ENCODE measurements at regions not wholly inside any gene's neighbourhood (a gene's known extent, or its start where the extent isn't known, plus 50 kb on each side); places are given as distances from the start of the nearest gene placed in this dataset.
"Not testable (repeated sequence)": the region's sequence is repeated elsewhere in the genome, so short reads cannot be mapped to it uniquely, and the experiment has no call there.

GRCh38 chr20:5480824-5481600, 129.8 kb downstream of the GPCPD1 start:
- no peak for FAIRE-seq
- no peak for DNase-seq (ENCODE audit: low read depth in 1 of 2, low spot score in 1 of 2)
- CTCF ChIA-PET: interaction anchor here (1.3 kb wide), 1 partner anchor 47 kb away, joined by 5 read pairs; no protein-coding TSS in a partner anchor

GRCh38 chr20:5474646-5475550, 135.9 kb downstream of the GPCPD1 start:
- no peak for FAIRE-seq
- POLR2A ChIA-PET: no interaction called here
- Histone ChIP-seq H3K4me2 (no peak overlapping the region), H3K27ac (no peak overlapping the region), H3K4me3 (no peak overlapping the region), H3K4me1 (no peaks in the 10 kb centered on the region), H3K9me3 (no peaks in the 10 kb centered on the region)
- CTCF ChIA-PET: interaction anchor here (0.6 kb wide), 1 partner anchor 609 kb away, joined by 3 read pairs; no protein-coding TSS in a partner anchor
- peak; percentile 46 for TF ChIP-seq MAFK (IDR thresholded peaks at IDR 0.05; ENCODE audit: partially characterized antibody)
- TF ChIP-seq JUNB (IDR thresholded peaks at IDR 0.05): no peak
- no peak for TF ChIP-seq MAZ (IDR thresholded peaks at IDR 0.05; ENCODE audit: borderline replicate concordance, low read depth, low read length)
- 0 out of 2 replicates have a peak, but pooled peaks have one; percentile 15 for TF ChIP-seq NFE2L2 (conservative IDR thresholded peaks at IDR 0.05; ENCODE audit: low read length)
- TF ChIP-seq CTCF (IDR thresholded peaks at IDR 0.05): no peak
- no peak for TF ChIP-seq CHD2 (IDR thresholded peaks at IDR 0.05; ENCODE audit: low read length, partially characterized antibody)
- no peak for ATAC-seq
- WGBS (ENCODE audit: missing lambda C conversion rate): 79% methylated on average over 9 of the region's 9 CpGs
- DNase-seq (ENCODE audit: low read depth in 1 of 2, low spot score in 1 of 2): no peak

More at GRCh38 chr20:5480824-5481600, 129.8 kb downstream of the GPCPD1 start:
- POLR2A ChIA-PET: no interaction called here
- no peak overlapping the region for H3K4me2 ChIP-seq
- no peaks in the 10 kb centered on the region for H3K4me1 ChIP-seq
- 67% methylated on average over 6 of the region's 6 CpGs for WGBS (ENCODE audit: missing lambda C conversion rate)
- no peak overlapping the region for H3K4me3 ChIP-seq
- H3K9me3 ChIP-seq: no peaks in the 10 kb centered on the region
- no peak for TF ChIP-seq CBX8 (IDR thresholded peaks at IDR 0.05)
- peak; percentile 90 for TF ChIP-seq RFX5 (IDR thresholded peaks at IDR 0.05)
- ATAC-seq: no peak; a peak in 1 of 6 replicates
- H3K27ac ChIP-seq: no peak overlapping the region

- POLR2A ChIA-PET; H3K4me1 ChIP-seq; H3K9me3 ChIP-seq; CTCF ChIA-PET; DNase-seq (ENCODE audit: low read depth in 1 of 2, low spot score in 1 of 2); H3K27ac ChIP-seq; ATAC-seq; H3K4me2 ChIP-seq; H3K4me3 ChIP-seq: not testable (repeated sequence)
- peak; percentile 96 for FAIRE-seq
- 91% methylated on average over 4 of the region's 10 CpGs for WGBS (ENCODE audit: missing lambda C conversion rate)
These were observed 138.9 kb downstream of the GPCPD1 start for GRCh38 chr20:5471866-5472265.

GRCh38 chr20:5471368-5471767, 139.4 kb downstream of the GPCPD1 start:
- DNase-seq (ENCODE audit: low read depth in 1 of 2, low spot score in 1 of 2): no peak
- Histone ChIP-seq H3K27ac (no peak overlapping the region), H3K4me1 (no peaks in the 10 kb centered on the region), H3K4me2 (no peak overlapping the region), H3K9me3 (no peaks in the 10 kb centered on the region), H3K4me3 (no peak overlapping the region)
- 65% methylated on average over 18 of the region's 18 CpGs for WGBS (ENCODE audit: missing lambda C conversion rate)
- ChIA-PET CTCF (interaction anchor here (3.5 kb wide), 1 partner anchor 23 kb away, joined by 25 read pairs; no protein-coding TSS in a partner anchor), POLR2A (no interaction called here)
- no peak for ATAC-seq
- TF ChIP-seq RCOR1 (IDR thresholded peaks at IDR 0.05; ENCODE audit: low read depth, low read length) (no peak), TFCP2L1 (CRISPR knock-in tag; IDR thresholded peaks at IDR 0.05) (no peak), HOXB5 (CRISPR knock-in tag; IDR thresholded peaks at IDR 0.05) (no peak), ZC3H11A (IDR thresholded peaks at IDR 0.05) (no peak), MAFK (IDR thresholded peaks at IDR 0.05; ENCODE audit: partially characterized antibody) (no peak), KDM1A (IDR thresholded peaks at IDR 0.05; ENCODE audit: low read depth) (no peak), KDM5A (IDR thresholded peaks at IDR 0.05) (no peak), HEYL (CRISPR knock-in tag; IDR thresholded peaks at IDR 0.05) (no peak), MAX (IDR thresholded peaks at IDR 0.05) (no peak), CHD2 (IDR thresholded peaks at IDR 0.05; ENCODE audit: low read length, partially characterized antibody) (no peak), FOSL2 (IDR thresholded peaks at IDR 0.05) (no peak), FOSL2 (CRISPR knock-in tag; IDR thresholded peaks at IDR 0.05) (no peak), ZSCAN20 (CRISPR knock-in tag; IDR thresholded peaks at IDR 0.05) (no peak), NPAS2 (CRISPR knock-in tag; IDR thresholded peaks at IDR 0.05; ENCODE audit: borderline replicate concordance) (no peak), BHLHE40 (IDR thresholded peaks at IDR 0.05; ENCODE audit: low read depth, low read length) (no peak), BCL3 (IDR thresholded peaks at IDR 0.05) (no peak), HOXA7 (CRISPR knock-in tag; IDR thresholded peaks at IDR 0.05) (no peak), SREBF2 (IDR thresholded peaks at IDR 0.05) (no peak)
- FAIRE-seq: no peak
